ENCODE measurements at regions not wholly inside any gene's neighbourhood (a gene's known extent, or its start where the extent isn't known, plus 50 kb on each side); places are given as distances from the start of the nearest gene placed in this dataset.

DNA sequence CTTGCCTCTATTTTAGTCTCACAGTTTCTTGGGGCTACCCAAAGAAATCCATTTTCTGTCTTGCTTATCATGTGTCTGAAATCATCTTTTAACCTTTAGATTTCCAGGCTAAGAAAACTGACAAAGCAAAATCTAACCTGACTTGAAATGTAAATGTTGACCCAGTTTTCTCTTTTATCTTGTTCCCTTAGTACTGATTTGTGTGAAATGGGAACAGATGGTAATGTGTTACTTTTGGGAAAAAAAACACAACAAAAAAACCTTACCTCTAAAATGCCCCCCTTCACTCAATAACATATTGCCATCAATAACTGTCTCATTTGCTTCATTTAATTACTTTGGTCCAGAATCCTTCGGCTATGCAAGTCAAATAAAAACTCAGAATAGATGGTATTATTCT is 383.2 kb upstream of the DCN start:
- POLR2A ChIA-PET, result no interaction called here
- Histone ChIP-seq H3K79me2 (ENCODE audit: control insufficient read depth, insufficient read depth, low read length) (no peaks in the 10 kb centered on the region), H3K27ac (ENCODE audit: low read length in 2 of 2) (no peak overlapping the region), H3K4me2 (replicated peaks; ENCODE audit: low read depth, low read length, poor library complexity, severe bottlenecking) (no peak overlapping the region), H4K20me1 (ENCODE audit: control insufficient read depth, insufficient read depth, low read length, poor library complexity, severe bottlenecking) (no peaks in the 10 kb centered on the region), H3K4me1 (ENCODE audit: control insufficient read depth in 2 of 2, insufficient read depth in 2 of 2, low read length in 2 of 2) (peaks cover 9 to 10% of the 10 kb centered on the region in 2 donors), H3K27me3 (replicated peaks in 1 of 4; ENCODE audit: control extremely low read depth in 1 of 4, control insufficient read depth in 3 of 4, insufficient read depth in 4 of 4, low read length in 3 of 4) (no peaks in the 10 kb centered on the region), H3K9ac (ENCODE audit: low read length) (no peak overlapping the region), H3K36me3 (replicated peaks in 1 of 2; ENCODE audit: control extremely low read depth in 1 of 2, control insufficient read depth in 1 of 2, extremely low read depth in 1 of 2, insufficient read depth in 2 of 2, low read length in 1 of 2) (no peaks in the 10 kb centered on the region), H3K9me3 (ENCODE audit: control extremely low read depth in 1 of 3, control insufficient read depth in 2 of 3, insufficient read depth in 1 of 3, low read length in 2 of 3) (no peaks in the 10 kb centered on the region), H2AFZ (ENCODE audit: insufficient read depth, low read depth, low read length, poor library complexity, severe bottlenecking) (no peak overlapping the region), H3K4me3 (ENCODE audit: control extremely low read depth in 1 of 5, extremely low read depth in 1 of 5, insufficient read depth in 1 of 5, low read depth in 2 of 5, low read length in 4 of 5) (no peak overlapping the region)
- Mint-ChIP-seq H3K27ac (no peak overlapping the region), H3K9me3 (ENCODE audit: insufficient read depth) (no peaks in the 10 kb centered on the region), H3K27me3 (peaks cover 7% of the 10 kb centered on the region), H3K4me3 (no peak overlapping the region), H3K4me1 (peaks cover 11% of the 10 kb centered on the region)
- CTCF ChIA-PET, result interaction anchor here (1.9 kb wide), 1 partner anchor 12 kb away, joined by 7 read pairs; no protein-coding TSS in a partner anchor
- TF ChIP-seq EZH2 (IDR thresholded peaks at IDR 0.05; ENCODE audit: borderline replicate concordance, insufficient read depth, low read depth, low read length, poor library complexity, severe bottlenecking), result no peak
- TF ChIP-seq, protein P1, sequence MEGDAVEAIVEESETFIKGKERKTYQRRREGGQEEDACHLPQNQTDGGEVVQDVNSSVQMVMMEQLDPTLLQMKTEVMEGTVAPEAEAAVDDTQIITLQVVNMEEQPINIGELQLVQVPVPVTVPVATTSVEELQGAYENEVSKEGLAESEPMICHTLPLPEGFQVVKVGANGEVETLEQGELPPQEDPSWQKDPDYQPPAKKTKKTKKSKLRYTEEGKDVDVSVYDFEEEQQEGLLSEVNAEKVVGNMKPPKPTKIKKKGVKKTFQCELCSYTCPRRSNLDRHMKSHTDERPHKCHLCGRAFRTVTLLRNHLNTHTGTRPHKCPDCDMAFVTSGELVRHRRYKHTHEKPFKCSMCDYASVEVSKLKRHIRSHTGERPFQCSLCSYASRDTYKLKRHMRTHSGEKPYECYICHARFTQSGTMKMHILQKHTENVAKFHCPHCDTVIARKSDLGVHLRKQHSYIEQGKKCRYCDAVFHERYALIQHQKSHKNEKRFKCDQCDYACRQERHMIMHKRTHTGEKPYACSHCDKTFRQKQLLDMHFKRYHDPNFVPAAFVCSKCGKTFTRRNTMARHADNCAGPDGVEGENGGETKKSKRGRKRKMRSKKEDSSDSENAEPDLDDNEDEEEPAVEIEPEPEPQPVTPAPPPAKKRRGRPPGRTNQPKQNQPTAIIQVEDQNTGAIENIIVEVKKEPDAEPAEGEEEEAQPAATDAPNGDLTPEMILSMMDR (IDR thresholded peaks at IDR 0.05), result no peak
- no CpG with 5 or more reads among the region's 1 CpG for WGBS (ENCODE audit: insufficient coverage)
- ATAC-seq (ENCODE audit: low read depth) (no peak), DNase-seq (no peak)
- intact Hi-C loops (cut with micrococcal nuclease), result no loop called here

DNA sequence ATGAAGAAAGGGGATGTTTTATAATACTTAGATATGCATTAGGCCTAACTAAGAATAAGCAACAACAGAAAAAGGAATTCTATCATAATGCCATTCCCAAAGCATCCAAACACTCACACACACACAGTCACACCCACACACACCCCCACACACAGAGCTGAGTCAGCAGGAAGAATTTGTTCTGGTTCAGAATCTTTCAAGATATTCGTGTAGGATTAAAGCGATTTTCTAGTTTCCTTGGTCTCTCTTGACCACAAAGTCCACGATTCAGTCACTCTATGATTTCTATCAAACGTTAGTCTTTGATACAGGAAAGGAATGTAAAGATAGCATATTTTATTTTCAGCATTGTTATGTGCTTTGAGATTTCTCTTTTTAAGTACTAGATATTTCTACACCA is 382.6 kb upstream of the DCN start:
- ChIA-PET CTCF (interaction anchor here (1.9 kb wide), 1 partner anchor 13 kb away, joined by 7 read pairs; no protein-coding TSS in a partner anchor), POLR2A (no interaction called here)
- TF ChIP-seq, protein P1 (IDR thresholded peaks at IDR 0.05), result no peak
- no peak for TF ChIP-seq EZH2 (IDR thresholded peaks at IDR 0.05; ENCODE audit: borderline replicate concordance, insufficient read depth, low read depth, low read length, poor library complexity, severe bottlenecking)
- Histone ChIP-seq H3K9ac (ENCODE audit: low read length) (no peak overlapping the region), H3K4me3 (ENCODE audit: control extremely low read depth in 1 of 5, extremely low read depth in 1 of 5, insufficient read depth in 1 of 5, low read depth in 2 of 5, low read length in 4 of 5) (no peak overlapping the region), H3K79me2 (ENCODE audit: control insufficient read depth, insufficient read depth, low read length) (no peaks in the 10 kb centered on the region), H2AFZ (ENCODE audit: insufficient read depth, low read depth, low read length, poor library complexity, severe bottlenecking) (no peak overlapping the region), H3K4me1 (ENCODE audit: control insufficient read depth in 2 of 2, insufficient read depth in 2 of 2, low read length in 2 of 2) (peaks cover 9 to 10% of the 10 kb centered on the region in 2 donors), H3K36me3 (replicated peaks in 1 of 2; ENCODE audit: control extremely low read depth in 1 of 2, control insufficient read depth in 1 of 2, extremely low read depth in 1 of 2, insufficient read depth in 2 of 2, low read length in 1 of 2) (no peaks in the 10 kb centered on the region), H3K9me3 (ENCODE audit: control extremely low read depth in 1 of 3, control insufficient read depth in 2 of 3, insufficient read depth in 1 of 3, low read length in 2 of 3) (no peaks in the 10 kb centered on the region), H3K4me2 (replicated peaks; ENCODE audit: low read depth, low read length, poor library complexity, severe bottlenecking) (no peak overlapping the region), H3K27me3 (replicated peaks in 1 of 4; ENCODE audit: control extremely low read depth in 1 of 4, control insufficient read depth in 3 of 4, insufficient read depth in 4 of 4, low read length in 3 of 4) (no peaks in the 10 kb centered on the region), H4K20me1 (ENCODE audit: control insufficient read depth, insufficient read depth, low read length, poor library complexity, severe bottlenecking) (no peaks in the 10 kb centered on the region), H3K27ac (ENCODE audit: low read length in 2 of 2) (no peak overlapping the region)
- ATAC-seq (ENCODE audit: low read depth) (no peak), DNase-seq (no peak)
- Mint-ChIP-seq H3K4me1 (peaks cover 11% of the 10 kb centered on the region), H3K9me3 (ENCODE audit: insufficient read depth) (no peaks in the 10 kb centered on the region), H3K27ac (no peak overlapping the region), H3K4me3 (no peak overlapping the region), H3K27me3 (peaks cover 7% of the 10 kb centered on the region)
- intact Hi-C loops (cut with micrococcal nuclease), result no loop called here
- WGBS (ENCODE audit: insufficient coverage), result no CpG with 5 or more reads among the region's 4 CpGs
